ENCODE measurements at regions not wholly inside any gene's neighbourhood (a gene's known extent, or its start where the extent isn't known, plus 50 kb on each side); places are given as distances from the start of the nearest gene placed in this dataset.

DNA sequence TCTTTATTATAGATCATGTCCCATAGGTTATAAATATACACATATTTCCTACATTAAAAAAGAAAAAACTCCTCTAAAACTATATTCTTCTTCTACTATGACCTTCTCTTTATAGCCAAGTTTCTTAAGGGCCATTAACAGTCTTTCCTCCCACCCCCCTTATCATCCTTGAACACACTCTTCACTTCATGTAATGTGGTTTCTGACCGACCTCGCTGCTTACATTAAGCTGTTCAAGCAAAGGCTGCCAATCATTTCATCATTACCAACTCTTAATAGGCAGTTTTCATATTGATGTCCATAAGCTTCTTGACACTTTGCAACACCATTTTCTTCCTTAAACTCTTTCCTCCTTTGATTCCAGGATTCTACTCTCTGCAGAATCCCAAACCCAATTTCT is 283.0 kb upstream of the PCSK5 start:
- H3K18ac ChIP-seq (ENCODE audit: insufficient read length, low read depth, low read length) = no peak overlapping the region
- no peaks in the 10 kb centered on the region for H3K23me2 ChIP-seq (ENCODE audit: insufficient read length, low read depth, low read length, poor library complexity, severe bottlenecking)
- no peak overlapping the region for H4K8ac ChIP-seq (replicated peaks; ENCODE audit: insufficient read length, low read depth, low read length)
- Mint-ChIP-seq H3K4me3 (no peak overlapping the region), H3K9me3 (no peaks in the 10 kb centered on the region; a peak in 1 of 5 replicates), H3K27ac (no peak overlapping the region), H3K27me3 (ENCODE audit: low read depth) (no peaks in the 10 kb centered on the region), H3K4me1 (no peaks in the 10 kb centered on the region), H3K36me3 (ENCODE audit: insufficient read depth in 1 of 3, low read depth in 3 of 3) (no peaks in the 10 kb centered on the region)
- H2BK12ac ChIP-seq (ENCODE audit: insufficient read length, low read depth, low read length) = no peak overlapping the region
- no peaks in the 10 kb centered on the region for H3K9me3 ChIP-seq (ENCODE audit: control insufficient read depth, low read depth, low read length)
- H3K27me3 ChIP-seq (ENCODE audit: insufficient read depth, low read length) = no peaks in the 10 kb centered on the region; the same call in 1 of the 2 replicates
- H2AFZ ChIP-seq (ENCODE audit: low read length) = no peak overlapping the region
- TF ChIP-seq, protein P1, sequence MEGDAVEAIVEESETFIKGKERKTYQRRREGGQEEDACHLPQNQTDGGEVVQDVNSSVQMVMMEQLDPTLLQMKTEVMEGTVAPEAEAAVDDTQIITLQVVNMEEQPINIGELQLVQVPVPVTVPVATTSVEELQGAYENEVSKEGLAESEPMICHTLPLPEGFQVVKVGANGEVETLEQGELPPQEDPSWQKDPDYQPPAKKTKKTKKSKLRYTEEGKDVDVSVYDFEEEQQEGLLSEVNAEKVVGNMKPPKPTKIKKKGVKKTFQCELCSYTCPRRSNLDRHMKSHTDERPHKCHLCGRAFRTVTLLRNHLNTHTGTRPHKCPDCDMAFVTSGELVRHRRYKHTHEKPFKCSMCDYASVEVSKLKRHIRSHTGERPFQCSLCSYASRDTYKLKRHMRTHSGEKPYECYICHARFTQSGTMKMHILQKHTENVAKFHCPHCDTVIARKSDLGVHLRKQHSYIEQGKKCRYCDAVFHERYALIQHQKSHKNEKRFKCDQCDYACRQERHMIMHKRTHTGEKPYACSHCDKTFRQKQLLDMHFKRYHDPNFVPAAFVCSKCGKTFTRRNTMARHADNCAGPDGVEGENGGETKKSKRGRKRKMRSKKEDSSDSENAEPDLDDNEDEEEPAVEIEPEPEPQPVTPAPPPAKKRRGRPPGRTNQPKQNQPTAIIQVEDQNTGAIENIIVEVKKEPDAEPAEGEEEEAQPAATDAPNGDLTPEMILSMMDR (conservative IDR thresholded peaks at IDR 0.05) = no peak
- no peak overlapping the region for H3K14ac ChIP-seq (ENCODE audit: insufficient read depth, low read length)
- H3K79me1 ChIP-seq (ENCODE audit: insufficient read depth, low read depth, low read length, poor library complexity, severe bottlenecking) = no peaks in the 10 kb centered on the region
- no peaks in the 10 kb centered on the region for H3K79me2 ChIP-seq (ENCODE audit: insufficient read depth, low read length)
- no peak overlapping the region for H3K9ac ChIP-seq (ENCODE audit: extremely low read depth, insufficient read length, low read length)
- no peak overlapping the region for H3K56ac ChIP-seq (ENCODE audit: insufficient read length, low read depth, low read length)
- H4K91ac ChIP-seq (ENCODE audit: insufficient read length, low read depth, low read length) = no peak overlapping the region
- H2BK120ac ChIP-seq (ENCODE audit: low read depth, low read length, poor library complexity, severe bottlenecking) = no peak overlapping the region
- no peak overlapping the region for H3K23ac ChIP-seq (ENCODE audit: insufficient read length, low read depth, low read length)
- H2AK5ac ChIP-seq (ENCODE audit: insufficient read length, low read length) = no peak overlapping the region
- H3K4me2 ChIP-seq (ENCODE audit: insufficient read depth, insufficient read length, low read length) = no peak overlapping the region
- H4K20me1 ChIP-seq (ENCODE audit: control insufficient read depth, insufficient read depth, insufficient read length) = no peaks in the 10 kb centered on the region
- H2BK20ac ChIP-seq (ENCODE audit: low read depth, low read length, poor library complexity, severe bottlenecking) = no peak overlapping the region
- no peak overlapping the region for H2BK15ac ChIP-seq (ENCODE audit: low read depth, low read length)
- no peak overlapping the region for H3K27ac ChIP-seq (ENCODE audit: insufficient read length, low read depth, low read length)
- DNase-seq = no peak
- no peaks in the 10 kb centered on the region for H3K4me1 ChIP-seq (ENCODE audit: insufficient read depth, low read length)
- WGBS (ENCODE audit: extremely low coverage, insufficient read length, low lambda C conversion rate) = no CpG with 5 or more reads among the region's 2 CpGs
- H4K5ac ChIP-seq (ENCODE audit: insufficient read length, low read depth, low read length) = no peak overlapping the region
- no peak overlapping the region for H2BK5ac ChIP-seq (ENCODE audit: insufficient read length, low read length)
- no peak overlapping the region for H3K4ac ChIP-seq (ENCODE audit: low read depth, low read length)
- no peak overlapping the region for H3T11ph ChIP-seq (ENCODE audit: low read length)

All from H9 (cell line).